GM23338 (cell line): ENCODE measurements at regions not wholly inside any gene's neighbourhood (a gene's known extent, or its start where the extent isn't known, plus 50 kb on each side); places are given as distances from the start of the nearest gene placed in this dataset.
A peak's percentile ranks its signal among the peaks of the same experiment; 100 is the strongest.

ENCODE experiments used
- ATAC-seq: fragments of 200-7000 bp; cut with Tn5 transposase; 3 replicates; pipeline ENCODE4 v1.9.1; 2020
- DNase-seq: peaks from one replicate; pipeline ENCODE4 v3.0.0-alpha.2; 2015; ENCODE audit warnings: low spot score
- H2AFZ ChIP-seq: fragments of 200-600 bp; sonication (generic); 2 replicates; pipeline ENCODE4 v1.8.0; 2016; ENCODE audit warnings: antibody characterized with exemption, mild to moderate bottlenecking, moderate library complexity
- H3F3A ChIP-seq: fragments of 200-600 bp; sonication (generic); replicated peaks from 2 replicates; pipeline ENCODE4 v1.8.0; 2017; ENCODE audit warnings: antibody characterized with exemption, mixed run types, low read depth
- H3K27ac ChIP-seq: fragments of 200-600 bp; sonication (generic); 2 replicates; pipeline ENCODE4 v1.6.1; 2016; ENCODE audit warnings: low read depth
- H3K27me3 ChIP-seq: fragments of 200-600 bp; sonication (generic); 2 replicates; pipeline ENCODE4 v1.8.0; 2016; ENCODE audit warnings: mild to moderate bottlenecking, mixed run types, moderate library complexity; ENCODE audit not compliant: insufficient read depth
- H3K36me3 ChIP-seq: fragments of 200-600 bp; sonication (generic); 2 replicates; pipeline ENCODE4 v1.8.0; 2016; ENCODE audit warnings: mild to moderate bottlenecking; ENCODE audit not compliant: insufficient read depth
- H3K4me1 ChIP-seq: fragments of 200-600 bp; sonication (generic); 2 replicates; pipeline ENCODE4 v1.8.0; 2016; ENCODE audit warnings: mild to moderate bottlenecking, moderate library complexity; ENCODE audit not compliant: insufficient read depth
- H3K4me2 ChIP-seq: fragments of 200-600 bp; sonication (generic); 2 replicates; pipeline ENCODE4 v1.7.1; 2017; ENCODE audit warnings: mixed run types
- H3K4me3 ChIP-seq: fragments of 200-600 bp; sonication (generic); 2 replicates; pipeline ENCODE4 v1.6.1; 2016; ENCODE audit warnings: mixed run types
- H3K79me2 ChIP-seq: fragments of 200-600 bp; sonication (generic); replicated peaks from 2 replicates; pipeline ENCODE4 v1.8.0; 2017; ENCODE audit warnings: mild to moderate bottlenecking; ENCODE audit not compliant: insufficient read depth
- H3K9me2 ChIP-seq: fragments of 200-600 bp; sonication (generic); 2 replicates; pipeline ENCODE4 v1.8.0; 2017; ENCODE audit not compliant: insufficient read depth
- H4K20me1 ChIP-seq: fragments of 200-600 bp; sonication (generic); replicated peaks from 2 replicates; pipeline ENCODE4 v1.8.0; 2017; ENCODE audit warnings: mild to moderate bottlenecking; ENCODE audit not compliant: insufficient read depth
- H3K27ac Mint-ChIP-seq: 2 replicates; pipeline ENCODE4 v1.8.0; 2020; ENCODE audit warnings: inconsistent platforms, mild to moderate bottlenecking, moderate library complexity, mixed read lengths
- H3K27me3 Mint-ChIP-seq: 3 replicates; pipeline ENCODE4 v1.8.0; 2022; ENCODE audit warnings: low read depth, mild to moderate bottlenecking, moderate library complexity, mixed read lengths, inconsistent platforms; ENCODE audit not compliant: insufficient read depth, poor library complexity
- H3K36me3 Mint-ChIP-seq: 3 replicates; pipeline ENCODE4 v1.8.0; 2021; ENCODE audit warnings: low read depth, mild to moderate bottlenecking, inconsistent platforms, moderate library complexity, mixed read lengths
- H3K4me1 Mint-ChIP-seq: 3 replicates; pipeline ENCODE4 v1.8.0; 2020; ENCODE audit warnings: mild to moderate bottlenecking, inconsistent platforms, mixed read lengths
- H3K4me3 Mint-ChIP-seq: 3 replicates; pipeline ENCODE4 v1.8.0; 2021; ENCODE audit warnings: moderate library complexity, mild to moderate bottlenecking, inconsistent platforms, mixed read lengths
- H3K9me3 Mint-ChIP-seq: 3 replicates; pipeline ENCODE4 v1.8.0; 2020; ENCODE audit warnings: moderate library complexity, mild to moderate bottlenecking, inconsistent platforms, mixed read lengths
- ETS1 ChIP-seq: IDR thresholded peaks from 2 replicates; pipeline ENCODE4 v1.6.1; 2016; ENCODE audit warnings: antibody characterized with exemption
- JUNB ChIP-seq: IDR thresholded peaks from one replicate; pipeline ENCODE4 v1.6.1; 2016; ENCODE audit warnings: antibody characterized with exemption; ENCODE audit not compliant: unreplicated experiment
- POLR2AphosphoS5 ChIP-seq: IDR thresholded peaks from 2 replicates; pipeline ENCODE4 v1.6.1; 2016; ENCODE audit warnings: antibody characterized with exemption, low read depth
- REST ChIP-seq: IDR thresholded peaks from one replicate; pipeline ENCODE4 v1.6.1; 2018; ENCODE audit warnings: antibody characterized with exemption; ENCODE audit not compliant: unreplicated experiment
- ZNF114 ChIP-seq: fragments of 250-450 bp; sonication (Bioruptor Pico); IDR thresholded peaks from 2 replicates; pipeline ENCODE4 v1.5.0; 2020; ENCODE audit warnings: mild to moderate bottlenecking, moderate library complexity
- ZNF331 ChIP-seq: fragments of 250-450 bp; sonication (Bioruptor Pico); IDR thresholded peaks from 2 replicates; pipeline ENCODE4 v1.5.0; 2020; ENCODE audit warnings: low read depth, mild to moderate bottlenecking, moderate library complexity
- TF ChIP-seq, protein P1 (sequence below): fragments of 250-450 bp; sonication (Bioruptor Pico); IDR thresholded peaks from 2 replicates; pipeline ENCODE4 v1.5.0; 2020; ENCODE audit warnings: mild to moderate bottlenecking, moderate library complexity

DNA sequence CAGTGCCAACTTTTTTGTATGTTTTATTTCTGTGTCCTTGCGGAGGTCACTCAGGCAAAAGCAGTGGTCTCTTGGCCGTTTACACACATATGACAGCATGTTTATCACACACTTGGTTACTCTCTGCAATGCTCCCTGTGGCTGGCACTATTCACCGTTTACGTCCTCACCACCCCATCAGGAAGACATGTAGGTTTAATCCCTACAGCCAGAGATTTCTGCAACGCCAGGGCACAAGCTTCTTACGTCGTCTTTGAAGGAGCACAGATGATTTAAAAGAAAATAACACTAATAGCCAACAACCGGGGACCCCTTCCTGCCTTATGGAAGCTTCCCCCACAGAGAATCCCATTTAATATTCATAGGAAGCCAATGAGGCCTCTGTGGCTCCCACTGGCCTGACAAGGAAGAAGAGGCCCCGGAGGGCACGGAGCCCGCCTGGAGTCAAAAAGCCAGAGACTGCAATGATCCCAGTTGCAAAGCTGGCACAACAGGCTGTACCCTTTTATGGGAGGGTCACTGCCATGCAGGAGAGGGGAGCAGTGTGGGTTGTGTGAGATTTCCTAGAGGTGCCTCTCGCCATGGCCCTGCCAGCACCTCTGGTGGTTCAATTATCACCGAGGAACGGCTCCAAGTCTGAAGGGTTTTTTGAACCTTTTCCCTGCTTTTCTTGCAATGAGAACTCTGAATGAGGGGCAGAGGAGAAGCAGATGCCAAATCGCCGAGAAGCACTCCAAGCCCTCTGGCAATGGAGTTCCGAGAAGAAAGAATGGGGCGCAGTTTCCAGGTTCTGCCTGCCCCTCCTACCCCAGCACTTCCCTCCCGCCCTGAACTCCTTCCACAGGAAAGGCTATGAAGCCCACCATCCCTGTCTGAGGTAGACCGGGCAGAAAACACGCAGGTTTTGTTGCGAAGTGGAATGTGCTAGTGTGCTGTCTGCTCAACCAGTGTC, 96.2 kb downstream of the THBS2 start (continued):
- TF ChIP-seq, protein P1, sequence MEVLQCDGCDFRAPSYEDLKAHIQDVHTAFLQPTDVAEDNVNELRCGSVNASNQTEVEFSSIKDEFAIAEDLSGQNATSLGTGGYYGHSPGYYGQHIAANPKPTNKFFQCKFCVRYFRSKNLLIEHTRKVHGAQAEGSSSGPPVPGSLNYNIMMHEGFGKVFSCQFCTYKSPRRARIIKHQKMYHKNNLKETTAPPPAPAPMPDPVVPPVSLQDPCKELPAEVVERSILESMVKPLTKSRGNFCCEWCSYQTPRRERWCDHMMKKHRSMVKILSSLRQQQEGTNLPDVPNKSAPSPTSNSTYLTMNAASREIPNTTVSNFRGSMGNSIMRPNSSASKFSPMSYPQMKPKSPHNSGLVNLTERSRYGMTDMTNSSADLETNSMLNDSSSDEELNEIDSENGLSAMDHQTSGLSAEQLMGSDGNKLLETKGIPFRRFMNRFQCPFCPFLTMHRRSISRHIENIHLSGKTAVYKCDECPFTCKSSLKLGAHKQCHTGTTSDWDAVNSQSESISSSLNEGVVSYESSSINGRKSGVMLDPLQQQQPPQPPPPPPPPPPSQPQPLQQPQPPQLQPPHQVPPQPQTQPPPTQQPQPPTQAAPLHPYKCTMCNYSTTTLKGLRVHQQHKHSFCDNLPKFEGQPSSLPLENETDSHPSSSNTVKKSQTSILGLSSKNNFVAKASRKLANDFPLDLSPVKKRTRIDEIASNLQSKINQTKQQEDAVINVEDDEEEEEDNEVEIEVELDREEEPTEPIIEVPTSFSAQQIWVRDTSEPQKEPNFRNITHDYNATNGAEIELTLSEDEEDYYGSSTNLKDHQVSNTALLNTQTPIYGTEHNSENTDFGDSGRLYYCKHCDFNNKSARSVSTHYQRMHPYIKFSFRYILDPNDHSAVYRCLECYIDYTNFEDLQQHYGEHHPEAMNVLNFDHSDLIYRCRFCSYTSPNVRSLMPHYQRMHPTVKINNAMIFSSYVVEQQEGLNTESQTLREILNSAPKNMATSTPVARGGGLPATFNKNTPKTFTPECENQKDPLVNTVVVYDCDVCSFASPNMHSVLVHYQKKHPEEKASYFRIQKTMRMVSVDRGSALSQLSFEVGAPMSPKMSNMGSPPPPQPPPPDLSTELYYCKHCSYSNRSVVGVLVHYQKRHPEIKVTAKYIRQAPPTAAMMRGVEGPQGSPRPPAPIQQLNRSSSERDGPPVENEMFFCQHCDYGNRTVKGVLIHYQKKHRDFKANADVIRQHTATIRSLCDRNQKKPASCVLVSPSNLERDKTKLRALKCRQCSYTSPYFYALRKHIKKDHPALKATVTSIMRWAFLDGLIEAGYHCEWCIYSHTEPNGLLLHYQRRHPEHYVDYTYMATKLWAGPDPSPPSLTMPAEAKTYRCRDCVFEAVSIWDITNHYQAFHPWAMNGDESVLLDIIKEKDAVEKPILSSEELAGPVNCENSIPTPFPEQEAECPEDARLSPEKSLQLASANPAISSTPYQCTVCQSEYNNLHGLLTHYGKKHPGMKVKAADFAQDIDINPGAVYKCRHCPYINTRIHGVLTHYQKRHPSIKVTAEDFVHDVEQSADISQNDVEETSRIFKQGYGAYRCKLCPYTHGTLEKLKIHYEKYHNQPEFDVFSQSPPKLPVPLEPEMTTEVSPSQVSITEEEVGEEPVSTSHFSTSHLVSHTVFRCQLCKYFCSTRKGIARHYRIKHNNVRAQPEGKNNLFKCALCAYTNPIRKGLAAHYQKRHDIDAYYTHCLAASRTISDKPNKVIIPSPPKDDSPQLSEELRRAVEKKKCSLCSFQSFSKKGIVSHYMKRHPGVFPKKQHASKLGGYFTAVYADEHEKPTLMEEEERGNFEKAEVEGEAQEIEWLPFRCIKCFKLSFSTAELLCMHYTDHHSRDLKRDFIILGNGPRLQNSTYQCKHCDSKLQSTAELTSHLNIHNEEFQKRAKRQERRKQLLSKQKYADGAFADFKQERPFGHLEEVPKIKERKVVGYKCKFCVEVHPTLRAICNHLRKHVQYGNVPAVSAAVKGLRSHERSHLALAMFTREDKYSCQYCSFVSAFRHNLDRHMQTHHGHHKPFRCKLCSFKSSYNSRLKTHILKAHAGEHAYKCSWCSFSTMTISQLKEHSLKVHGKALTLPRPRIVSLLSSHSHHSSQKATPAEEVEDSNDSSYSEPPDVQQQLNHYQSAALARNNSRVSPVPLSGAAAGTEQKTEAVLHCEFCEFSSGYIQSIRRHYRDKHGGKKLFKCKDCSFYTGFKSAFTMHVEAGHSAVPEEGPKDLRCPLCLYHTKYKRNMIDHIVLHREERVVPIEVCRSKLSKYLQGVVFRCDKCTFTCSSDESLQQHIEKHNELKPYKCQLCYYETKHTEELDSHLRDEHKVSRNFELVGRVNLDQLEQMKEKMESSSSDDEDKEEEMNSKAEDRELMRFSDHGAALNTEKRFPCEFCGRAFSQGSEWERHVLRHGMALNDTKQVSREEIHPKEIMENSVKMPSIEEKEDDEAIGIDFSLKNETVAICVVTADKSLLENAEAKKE (CRISPR knock-in tag): no peak
- TF ChIP-seq JUNB (no peak), ZNF114 (CRISPR knock-in tag) (no peak), POLR2AphosphoS5 (no peak)

DNA sequence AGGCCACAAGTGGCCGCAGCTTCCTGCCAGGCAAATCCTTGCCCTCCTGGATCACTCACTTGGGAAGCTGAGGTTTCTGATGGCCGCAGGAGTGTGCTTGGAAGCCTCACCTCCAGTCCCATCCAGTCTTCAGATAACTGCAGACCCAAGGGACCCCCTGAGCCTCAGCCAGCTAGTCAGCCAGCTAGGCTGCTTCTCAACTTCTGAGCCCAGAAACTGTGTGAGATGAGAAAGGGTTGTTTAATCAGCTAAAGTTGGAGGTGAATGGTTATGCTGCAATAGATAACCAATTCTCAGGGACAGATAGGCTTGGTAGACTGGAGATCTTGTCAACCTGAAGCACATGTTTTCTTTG, 96.9 kb downstream of the THBS2 start:
- Histone ChIP-seq H3K27me3 (no peaks in the 10 kb centered on the region), H3K4me1 (no peaks in the 10 kb centered on the region), H2AFZ (0 out of 2 replicates have a peak overlapping the region, but pooled peaks have one; percentile 18), H4K20me1 (no peaks in the 10 kb centered on the region), H3K9me2 (no peaks in the 10 kb centered on the region), H3K79me2 (no peaks in the 10 kb centered on the region), H3K4me2 (no peak overlapping the region), H3F3A (no peaks in the 10 kb centered on the region), H3K4me3 (no peak overlapping the region), H3K36me3 (no peaks in the 10 kb centered on the region), H3K27ac (no peak overlapping the region)
- DNase-seq: no peak
- no peak for ATAC-seq
- Mint-ChIP-seq H3K27ac (no peak overlapping the region), H3K36me3 (no peaks in the 10 kb centered on the region; the same call in 2 of the 3 replicates), H3K4me1 (peaks cover 5% of the 10 kb centered on the region; the same call in 1 of the 3 replicates), H3K4me3 (no peak overlapping the region), H3K27me3 (peaks cover 2% of the 10 kb centered on the region), H3K9me3 (peaks cover 4% of the 10 kb centered on the region; the same call in 2 of the 3 replicates)
- no peak for TF ChIP-seq ZNF331
- no peak for TF ChIP-seq REST
- TF ChIP-seq ETS1: no peak
